Hippocampal formation (tissue), 2 donors: ENCODE measurements at regions not wholly inside any gene's neighbourhood (a gene's known extent, or its start where the extent isn't known, plus 50 kb on each side); places are given as distances from the start of the nearest gene placed in this dataset.
"Not testable (repeated sequence)": the region's sequence is repeated elsewhere in the genome, so short reads cannot be mapped to it uniquely, and the experiment has no call there.

Source experiments
- DNase-seq, 2 donors: peaks; one replicate each; lab custom pipeline; 2025; lab: John Stamatoyannopoulos, UW

GRCh38 chr20:17873410-17874270 is 95.0 kb downstream of the SNX5 start:
- no peak for DNase-seq

DNA sequence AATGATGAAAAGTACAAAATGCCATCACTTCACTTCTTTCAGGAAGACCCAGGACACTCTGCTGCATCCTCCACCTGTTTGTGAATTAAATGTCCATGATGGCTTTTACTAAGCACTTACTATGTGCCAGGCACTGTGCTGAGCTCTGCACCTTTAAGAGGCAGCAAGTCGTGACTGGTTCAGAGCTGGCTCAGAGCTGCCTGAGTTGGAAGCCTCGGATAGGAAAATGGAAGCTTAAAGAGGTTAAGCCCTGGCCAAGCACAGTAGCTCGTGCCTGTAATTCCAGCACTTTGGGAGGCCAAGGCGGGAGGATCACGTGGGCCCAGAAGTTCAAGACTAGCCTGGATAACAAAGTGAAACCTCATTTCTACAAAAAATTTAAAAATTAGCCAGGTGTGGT is 95.6 kb downstream of the SNX5 start:
- DNase-seq: no peak

DNA sequence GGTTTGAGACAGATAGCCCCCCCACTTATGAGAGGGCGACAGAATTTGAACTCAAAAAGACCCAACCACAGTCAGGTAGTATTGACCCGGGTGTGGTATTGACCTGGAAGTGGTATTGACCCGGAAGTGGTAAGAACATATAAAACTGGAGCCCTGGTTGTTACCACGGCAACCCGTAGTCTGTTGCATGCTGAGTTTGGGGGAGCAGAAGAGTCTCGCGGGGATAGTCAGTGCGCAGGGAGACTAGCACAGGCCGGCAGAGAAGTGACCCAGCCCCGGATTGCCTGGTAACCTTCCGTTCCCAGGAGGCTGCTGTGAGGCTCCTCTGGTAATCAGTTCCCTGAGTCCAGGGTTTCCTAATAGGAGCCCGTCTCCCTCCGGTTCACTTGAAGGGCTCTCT is 96.2 kb downstream of the SNX5 start:
- DNase-seq: no peak

DNA sequence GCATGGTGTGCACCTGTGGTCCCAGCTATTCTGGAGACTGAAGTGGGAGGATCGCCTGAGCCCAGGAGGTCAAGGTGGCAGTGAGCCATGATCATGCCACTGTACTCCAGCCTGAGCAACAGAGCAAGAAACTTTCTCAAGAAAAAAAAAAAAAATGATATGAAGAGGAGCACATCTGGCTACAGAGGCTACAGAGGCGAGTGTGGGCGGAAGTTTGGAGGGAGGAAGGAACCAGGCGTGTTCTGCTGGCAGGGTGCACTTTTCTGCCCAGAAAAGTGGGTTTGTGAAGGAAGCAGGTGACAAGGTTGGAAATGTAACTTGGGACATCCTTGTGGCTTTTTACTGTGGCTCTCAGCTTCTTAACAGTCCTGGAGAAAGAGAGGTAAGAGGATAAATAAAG is 96.7 kb downstream of the SNX5 start:
- no peak for DNase-seq

GRCh38 chr20:17871181-17871580 is 97.4 kb downstream of the SNX5 start:
- DNase-seq: no peak

DNA sequence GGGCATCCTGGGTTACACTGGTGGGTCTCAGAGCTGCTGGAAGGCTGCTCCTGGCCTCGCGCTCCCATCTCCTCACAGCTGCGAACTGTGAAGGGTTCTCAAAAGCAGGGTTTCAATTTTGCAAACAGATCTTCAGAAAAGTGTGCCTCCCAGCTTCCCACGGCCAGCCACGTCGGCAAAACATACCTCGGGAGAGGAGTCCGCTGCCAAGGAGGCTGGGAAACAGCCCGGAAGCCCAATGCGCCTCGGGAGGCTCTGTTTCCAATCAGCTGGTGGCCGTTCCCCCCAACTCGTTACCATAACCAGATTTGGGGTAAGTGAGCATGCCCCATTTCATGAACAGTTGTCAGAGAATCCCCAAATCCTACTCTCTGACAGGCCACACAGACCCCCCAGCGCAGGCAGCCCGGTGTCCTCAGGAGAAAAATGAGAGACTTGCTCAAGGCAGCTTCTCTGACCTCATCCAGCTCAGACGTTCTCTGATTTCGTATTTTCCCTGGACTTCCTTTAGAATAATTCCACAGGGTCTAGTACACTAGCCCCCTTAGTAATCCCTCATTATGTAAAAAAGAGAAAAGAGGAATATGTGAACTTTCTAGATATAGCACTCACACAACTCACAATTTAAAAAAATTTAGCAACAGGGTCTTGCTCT is 98.4 kb downstream of the SNX5 start:
- no peak for DNase-seq

DNA sequence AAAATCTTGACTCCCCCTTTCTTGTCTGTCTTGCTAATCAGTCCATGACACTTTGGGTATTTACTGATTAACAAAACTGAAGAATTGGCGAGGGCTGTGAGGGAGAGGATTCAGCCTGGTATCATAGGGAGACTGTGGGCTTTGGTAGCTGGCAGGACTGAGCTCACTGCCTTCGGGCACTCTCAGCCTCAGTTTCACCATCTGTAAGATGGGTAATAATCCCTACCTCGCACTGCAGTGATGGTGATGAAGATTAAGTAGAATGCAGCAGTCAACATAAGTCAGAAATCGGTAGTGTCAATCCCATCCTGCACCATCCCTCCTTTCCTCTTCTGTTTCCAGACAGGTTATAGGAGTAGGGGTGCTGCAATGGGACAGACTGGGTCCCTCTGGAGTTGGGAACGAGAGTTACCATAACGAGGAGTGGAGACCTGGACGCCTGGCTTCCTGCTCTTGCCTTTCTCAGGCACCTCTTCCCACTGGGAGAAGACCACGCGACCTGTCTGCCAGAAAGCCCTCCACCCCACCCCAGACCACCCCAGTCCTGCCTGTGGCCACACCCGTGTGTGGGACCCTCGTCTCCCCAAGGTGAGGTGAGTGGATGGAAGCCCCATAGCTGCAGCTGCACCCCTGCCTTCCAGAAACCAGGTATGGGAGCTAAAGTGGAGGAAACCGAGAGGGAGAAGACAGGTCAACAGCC is 99.1 kb downstream of the SNX5 start:
- no peak for DNase-seq

DNA sequence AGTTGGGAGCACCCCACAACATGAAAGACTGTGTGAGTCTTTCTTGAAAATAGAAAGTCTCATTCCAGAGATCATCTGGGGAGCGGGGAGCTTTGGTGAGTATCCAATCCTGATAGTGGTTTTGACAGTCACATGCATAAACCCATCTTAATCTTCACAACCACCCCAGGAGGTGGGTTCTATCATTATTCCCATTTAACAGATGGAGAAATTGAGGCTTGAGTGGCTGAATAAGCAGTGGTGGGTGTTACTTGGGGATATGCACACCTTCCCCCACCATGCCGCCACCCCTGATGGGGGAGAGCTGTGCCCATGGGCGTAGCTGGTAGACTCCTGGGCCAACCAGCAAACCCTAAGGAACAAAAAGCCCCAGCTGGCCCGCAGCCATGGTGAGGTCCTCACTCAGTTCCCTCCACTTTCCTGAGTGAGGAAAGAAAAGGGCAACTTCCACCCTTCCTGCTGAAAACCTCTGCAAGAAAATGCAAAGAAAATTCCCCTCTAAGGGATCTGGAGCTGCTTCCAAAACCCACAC is 99.8 kb downstream of the SNX5 start:
- DNase-seq: no peak

DNA sequence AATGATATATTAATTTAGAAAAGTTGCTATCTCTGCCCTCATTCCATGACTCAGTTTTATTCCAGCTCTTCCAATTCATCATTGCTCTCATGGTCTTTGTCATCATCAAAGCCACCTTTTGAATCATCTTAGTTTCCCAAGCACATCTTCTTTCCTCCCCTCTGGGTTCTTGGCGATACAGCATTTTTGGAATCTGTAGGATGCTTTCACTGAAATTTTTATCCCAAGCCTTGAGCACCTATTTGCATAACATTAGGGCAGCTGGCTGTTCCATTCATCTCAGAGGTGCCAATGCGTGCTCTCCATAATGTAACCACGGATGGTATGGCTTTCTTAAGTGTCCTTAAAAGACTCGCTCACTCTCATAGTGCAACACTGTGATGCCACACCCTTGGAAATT is 100.4 kb downstream of the SNX5 start:
- no peak for DNase-seq

DNA sequence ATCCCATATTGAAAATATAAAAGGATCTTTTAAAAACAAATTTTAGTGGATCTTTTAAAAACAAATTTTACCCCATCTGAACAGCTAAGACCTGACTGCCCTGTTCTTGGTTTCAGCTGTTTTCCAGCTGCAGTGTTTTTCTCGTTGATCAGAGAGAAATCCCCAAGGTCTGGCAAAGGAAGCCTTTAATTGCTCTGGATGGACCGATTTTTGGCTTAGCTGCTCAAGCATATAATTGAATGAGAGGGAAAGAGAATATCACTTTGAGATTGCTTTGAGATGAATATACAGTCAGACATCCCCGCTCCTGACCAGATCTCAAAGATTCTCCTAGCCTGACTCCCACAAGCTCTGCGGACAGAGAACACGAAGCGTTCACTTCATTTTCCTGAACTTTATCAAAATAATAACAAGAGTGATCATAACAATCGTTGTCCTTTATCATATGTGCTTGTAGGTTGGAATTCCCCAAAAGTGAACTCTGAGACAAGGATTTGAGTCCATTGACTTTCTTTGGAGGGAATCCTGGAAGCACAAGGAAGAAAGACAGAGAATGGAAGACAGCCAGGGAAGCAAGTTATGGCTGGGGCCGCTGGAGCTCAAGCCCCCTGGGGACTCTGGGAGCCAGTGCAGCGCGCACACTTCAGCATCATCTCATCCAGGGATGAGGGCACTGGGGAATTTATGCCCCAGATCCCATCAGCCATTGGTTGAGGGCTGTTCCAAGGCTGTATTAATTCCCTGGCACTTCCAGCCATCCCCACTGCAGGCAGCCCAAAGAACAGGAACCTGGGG is 101.3 kb downstream of the SNX5 start:
- DNase-seq: no peak

DNA sequence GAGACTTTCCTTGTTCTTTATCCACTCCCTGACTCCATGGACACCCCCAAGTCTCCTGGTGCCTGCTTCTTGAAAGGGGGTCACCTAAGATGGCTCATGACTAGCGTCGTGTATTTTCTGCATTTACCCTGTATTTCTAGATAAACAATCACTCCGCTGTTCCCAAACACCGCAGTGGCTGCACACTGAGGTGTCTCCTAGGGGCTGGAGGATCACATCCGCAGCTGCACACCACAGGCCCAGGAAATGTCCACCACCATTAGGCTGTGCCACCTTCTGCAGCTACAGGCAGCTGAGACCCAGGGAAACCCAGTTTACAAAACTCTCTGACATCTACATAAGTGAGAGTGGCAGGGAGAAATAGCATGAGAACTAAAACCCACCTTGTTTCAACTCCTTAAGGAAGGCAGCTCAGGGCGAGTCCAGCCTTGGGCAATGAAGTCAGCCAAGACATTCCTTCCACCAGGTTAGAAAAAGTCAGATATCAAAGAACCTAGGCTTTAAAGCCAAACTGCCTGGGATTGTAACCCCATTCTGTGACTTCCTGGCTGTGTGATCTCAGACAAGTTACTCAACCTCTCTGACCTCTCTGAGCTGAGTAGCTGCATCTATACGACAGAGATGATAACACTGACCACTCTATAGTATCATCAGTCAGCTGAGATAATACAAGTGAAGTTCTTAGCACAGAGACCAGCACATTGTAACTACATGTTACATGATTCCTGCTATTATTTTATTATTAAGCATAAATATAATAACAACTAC is 102.2 kb downstream of the SNX5 start:
- DNase-seq: no peak

GRCh38 chr20:17863577-17864292 is 104.9 kb downstream of the SNX5 start:
- DNase-seq: no peak

DNA sequence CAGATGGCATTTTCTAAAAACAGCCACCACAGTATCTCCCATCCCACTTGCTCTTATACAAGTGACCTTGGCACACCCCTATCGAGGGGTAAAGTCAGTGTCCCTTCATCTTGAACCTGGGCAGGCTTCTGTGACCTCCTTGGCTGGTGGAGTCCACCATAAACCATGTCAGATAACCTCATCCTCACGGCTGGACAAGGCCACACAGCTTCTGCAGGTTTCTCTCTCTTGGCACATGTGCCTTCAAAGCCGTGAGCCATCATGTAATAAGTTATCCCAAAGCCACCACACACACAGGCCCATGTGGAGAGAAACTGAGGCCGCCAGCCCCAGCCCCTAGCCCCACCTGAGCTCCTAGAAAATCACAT is 105.4 kb downstream of the SNX5 start:
- DNase-seq: no peak

DNA sequence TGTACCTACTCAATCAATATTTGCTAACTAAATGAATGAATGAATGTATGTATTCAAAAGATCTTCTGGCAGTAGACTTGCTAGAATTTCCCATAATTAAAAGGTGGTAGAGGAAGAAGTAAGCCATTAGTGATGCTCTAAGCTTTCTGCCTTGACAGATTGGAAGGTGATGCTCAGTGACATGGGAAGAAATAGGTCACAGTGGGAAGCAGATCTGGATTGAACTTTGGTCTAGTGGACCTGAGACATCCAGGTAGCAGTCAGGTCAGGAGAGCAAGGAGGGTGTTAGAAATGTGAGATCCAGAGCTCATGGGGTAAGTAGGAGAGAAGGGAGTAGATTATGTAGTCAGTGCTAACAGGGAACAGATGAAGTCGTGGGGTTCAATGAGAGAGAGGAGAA is 106.4 kb downstream of the SNX5 start:
- no peak for DNase-seq

DNA sequence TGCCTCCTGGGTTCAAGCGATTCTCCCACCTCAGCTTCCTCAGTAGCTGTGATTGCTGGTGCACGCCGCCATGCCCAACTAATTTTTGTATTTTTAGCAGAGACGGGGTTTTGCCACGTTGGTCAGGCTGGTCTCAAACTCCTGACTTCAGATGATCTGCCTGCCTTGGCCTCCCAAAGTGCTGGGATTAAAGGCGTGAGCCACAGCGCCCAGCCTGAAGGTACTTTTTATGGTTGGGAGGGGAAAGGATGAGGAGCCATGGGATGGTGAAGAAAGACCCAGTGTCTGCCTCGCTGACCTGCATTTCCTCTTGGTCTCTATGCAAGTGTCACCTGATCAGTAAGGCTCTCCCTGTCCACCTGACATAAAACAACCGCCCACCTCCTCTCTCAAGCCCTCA is 107.0 kb downstream of the SNX5 start:
- DNase-seq: not testable (repeated sequence)

- DNase-seq: no peak
Measured at GRCh38 chr20:17860301-17861197, 108.0 kb downstream of the SNX5 start.

DNA sequence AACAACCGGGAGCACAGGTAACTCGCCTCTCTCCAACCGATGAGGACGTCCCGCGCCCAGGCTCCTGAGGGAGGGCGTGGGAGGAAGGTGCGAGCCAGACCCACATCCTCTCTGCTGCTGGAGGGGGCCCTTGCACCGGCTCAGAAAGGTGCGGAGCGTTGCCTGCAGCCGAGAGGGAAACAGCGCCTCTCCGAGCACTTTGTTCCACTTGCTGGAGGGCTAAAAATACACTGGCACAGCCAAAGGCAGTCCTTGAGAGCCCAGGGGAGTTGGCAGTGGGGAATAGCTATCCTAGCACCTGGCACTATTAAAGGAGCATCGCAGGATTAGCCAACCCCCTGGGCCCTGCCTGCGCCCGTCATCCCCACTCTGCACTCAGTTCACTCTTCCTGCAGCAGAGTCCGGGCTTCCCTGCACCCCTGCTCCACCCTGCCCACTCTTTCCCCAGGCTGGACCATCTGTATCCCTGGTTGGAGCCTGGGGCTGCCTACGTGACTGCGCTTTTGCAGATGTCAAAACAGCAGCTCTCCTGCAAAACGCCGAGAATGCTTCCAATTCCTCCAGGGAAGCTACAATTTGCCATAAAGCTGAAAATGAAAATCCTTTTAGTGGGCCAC is 108.9 kb downstream of the SNX5 start:
- no peak for DNase-seq

DNA sequence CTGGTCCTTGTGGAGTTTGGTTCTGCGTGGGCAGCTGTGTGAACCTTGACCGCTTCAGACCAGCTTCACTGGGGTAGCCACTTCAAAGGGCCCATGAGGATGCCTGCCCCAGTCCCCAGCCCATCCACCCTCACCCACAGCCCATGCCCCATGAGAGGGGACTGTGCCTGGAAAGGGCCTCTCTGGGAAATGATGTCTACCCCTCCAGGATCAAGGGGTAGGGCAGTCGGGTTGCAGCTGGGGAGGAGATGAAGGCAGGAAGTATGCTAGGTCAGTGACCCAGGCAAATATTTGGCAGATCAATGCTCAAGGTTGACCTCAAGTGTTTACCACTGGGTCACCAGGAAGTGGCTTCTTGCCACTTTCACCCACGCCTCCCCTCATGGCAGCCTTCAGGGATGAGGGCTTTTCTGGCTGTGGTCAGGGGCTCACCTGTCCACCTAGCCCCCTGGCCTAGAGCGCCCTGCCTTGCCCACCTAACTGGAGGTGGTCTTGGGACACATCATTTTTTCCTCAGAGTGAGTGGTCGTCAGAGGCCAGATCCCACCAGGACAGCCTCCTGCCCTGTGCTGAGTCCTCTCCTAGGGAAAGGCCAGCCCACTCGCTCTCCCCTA is 109.5 kb downstream of the SNX5 start:
- no peak for DNase-seq
